ENCODE measurements at regions not wholly inside any gene's neighbourhood (a gene's known extent, or its start where the extent isn't known, plus 50 kb on each side); places are given as distances from the start of the nearest gene placed in this dataset.

DNA sequence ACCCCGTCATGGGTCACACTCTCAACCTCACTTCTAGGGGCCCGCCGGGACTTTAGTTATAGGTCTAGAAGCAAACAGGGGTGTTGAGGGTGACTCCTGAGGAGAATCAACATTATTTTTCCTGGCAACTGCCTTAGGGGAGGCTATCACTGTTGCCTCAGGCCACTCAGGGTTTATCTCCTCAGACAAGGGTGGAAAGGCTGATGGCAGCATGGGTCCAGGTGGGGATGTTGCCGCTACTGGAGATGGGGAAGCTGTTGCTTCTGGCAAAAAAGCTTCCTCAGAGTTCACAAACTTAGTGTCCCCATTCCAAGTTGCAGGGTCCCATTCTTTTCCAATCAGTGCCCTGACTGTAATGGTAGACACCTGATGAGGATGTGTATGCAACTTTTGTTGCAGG, 467.4 kb upstream of the RGS6 start:
- Histone ChIP-seq H3K4me2 (no peak overlapping the region), H3K27me3 (ENCODE audit: insufficient read depth, low read depth) (no peaks in the 10 kb centered on the region), H4K20me1 (ENCODE audit: insufficient read depth) (no peaks in the 10 kb centered on the region), H3K4me3 (IDR thresholded peaks at IDR 0.05; ENCODE audit: insufficient read depth, low read depth, low read length) (no peak overlapping the region), H3K36me3 (ENCODE audit: insufficient read depth) (no peaks in the 10 kb centered on the region), H3K9ac (no peak overlapping the region), H3K4me1 (ENCODE audit: low read depth, poor library complexity, severe bottlenecking) (no peaks in the 10 kb centered on the region), H3K79me2 (ENCODE audit: insufficient read depth, low read depth) (no peaks in the 10 kb centered on the region), H3K27ac (no peak overlapping the region), H2AFZ (ENCODE audit: low read depth) (no peak overlapping the region)
- TF ChIP-seq, protein P1, sequence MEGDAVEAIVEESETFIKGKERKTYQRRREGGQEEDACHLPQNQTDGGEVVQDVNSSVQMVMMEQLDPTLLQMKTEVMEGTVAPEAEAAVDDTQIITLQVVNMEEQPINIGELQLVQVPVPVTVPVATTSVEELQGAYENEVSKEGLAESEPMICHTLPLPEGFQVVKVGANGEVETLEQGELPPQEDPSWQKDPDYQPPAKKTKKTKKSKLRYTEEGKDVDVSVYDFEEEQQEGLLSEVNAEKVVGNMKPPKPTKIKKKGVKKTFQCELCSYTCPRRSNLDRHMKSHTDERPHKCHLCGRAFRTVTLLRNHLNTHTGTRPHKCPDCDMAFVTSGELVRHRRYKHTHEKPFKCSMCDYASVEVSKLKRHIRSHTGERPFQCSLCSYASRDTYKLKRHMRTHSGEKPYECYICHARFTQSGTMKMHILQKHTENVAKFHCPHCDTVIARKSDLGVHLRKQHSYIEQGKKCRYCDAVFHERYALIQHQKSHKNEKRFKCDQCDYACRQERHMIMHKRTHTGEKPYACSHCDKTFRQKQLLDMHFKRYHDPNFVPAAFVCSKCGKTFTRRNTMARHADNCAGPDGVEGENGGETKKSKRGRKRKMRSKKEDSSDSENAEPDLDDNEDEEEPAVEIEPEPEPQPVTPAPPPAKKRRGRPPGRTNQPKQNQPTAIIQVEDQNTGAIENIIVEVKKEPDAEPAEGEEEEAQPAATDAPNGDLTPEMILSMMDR (conservative IDR thresholded peaks at IDR 0.05; ENCODE audit: low read depth, low read length), result no peak

DNA sequence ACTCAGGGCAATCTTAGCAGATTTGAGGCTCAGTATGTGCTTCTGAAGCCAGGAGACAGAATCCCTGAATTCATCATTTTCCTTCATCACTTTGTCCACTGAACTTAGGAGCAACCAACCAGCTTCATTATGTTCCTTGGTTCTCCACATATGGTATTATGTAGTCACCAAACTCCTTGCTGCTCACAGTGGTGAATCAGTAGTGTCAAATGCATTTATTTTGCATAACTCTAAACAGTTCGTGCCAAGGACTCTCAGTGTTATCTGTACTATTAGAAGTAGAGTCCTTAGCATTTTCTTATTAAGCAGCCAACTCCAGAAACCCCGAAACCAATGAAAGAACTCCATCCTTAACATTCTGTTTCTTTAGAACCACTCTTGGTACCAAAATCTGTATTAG, 466.9 kb upstream of the RGS6 start:
- TF ChIP-seq, protein P1 (conservative IDR thresholded peaks at IDR 0.05; ENCODE audit: low read depth, low read length), result no peak
- no peaks in the 10 kb centered on the region for H3K79me2 ChIP-seq (ENCODE audit: insufficient read depth, low read depth)
- H3K4me3 ChIP-seq (IDR thresholded peaks at IDR 0.05; ENCODE audit: insufficient read depth, low read depth, low read length), result no peak overlapping the region
- no peaks in the 10 kb centered on the region for H3K27me3 ChIP-seq (ENCODE audit: insufficient read depth, low read depth)
- H4K20me1 ChIP-seq (ENCODE audit: insufficient read depth), result no peaks in the 10 kb centered on the region
- H3K36me3 ChIP-seq (ENCODE audit: insufficient read depth), result no peaks in the 10 kb centered on the region
- no peak overlapping the region for H3K4me2 ChIP-seq
- H3K27ac ChIP-seq, result no peak overlapping the region
- no peaks in the 10 kb centered on the region for H3K4me1 ChIP-seq (ENCODE audit: low read depth, poor library complexity, severe bottlenecking)
- no peak overlapping the region for H2AFZ ChIP-seq (ENCODE audit: low read depth)
- no peak overlapping the region for H3K9ac ChIP-seq

DNA sequence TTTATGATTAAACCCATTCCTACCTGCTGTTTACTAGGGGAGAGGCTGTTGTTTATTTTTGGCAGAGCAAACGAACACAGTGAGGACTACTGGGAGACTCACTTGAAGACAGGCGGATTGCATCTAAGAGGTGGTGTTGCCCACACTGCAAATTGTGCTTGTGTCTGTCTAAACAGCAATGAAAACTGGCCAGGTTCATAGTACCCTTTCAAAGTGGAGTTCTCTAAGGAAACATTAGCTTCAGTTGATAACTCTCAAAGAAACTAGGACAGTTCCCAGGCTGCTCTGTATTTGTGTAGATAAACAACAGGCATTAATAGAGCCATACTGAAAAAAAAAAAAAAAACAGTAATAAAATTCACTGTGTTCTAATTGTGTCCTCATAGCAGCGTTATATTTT, 466.0 kb upstream of the RGS6 start:
- H3K4me3 ChIP-seq (IDR thresholded peaks at IDR 0.05; ENCODE audit: insufficient read depth, low read depth, low read length), result no peak overlapping the region
- H3K4me2 ChIP-seq, result no peak overlapping the region
- no peaks in the 10 kb centered on the region for H3K36me3 ChIP-seq (ENCODE audit: insufficient read depth)
- H2AFZ ChIP-seq (ENCODE audit: low read depth), result no peak overlapping the region
- H4K20me1 ChIP-seq (ENCODE audit: insufficient read depth), result no peaks in the 10 kb centered on the region
- TF ChIP-seq, protein P1 (conservative IDR thresholded peaks at IDR 0.05; ENCODE audit: low read depth, low read length), result no peak
- H3K27me3 ChIP-seq (ENCODE audit: insufficient read depth, low read depth), result no peaks in the 10 kb centered on the region
- H3K79me2 ChIP-seq (ENCODE audit: insufficient read depth, low read depth), result no peaks in the 10 kb centered on the region
- H3K9ac ChIP-seq, result no peak overlapping the region
- H3K27ac ChIP-seq, result no peak overlapping the region
- H3K4me1 ChIP-seq (ENCODE audit: low read depth, poor library complexity, severe bottlenecking), result no peaks in the 10 kb centered on the region

DNA sequence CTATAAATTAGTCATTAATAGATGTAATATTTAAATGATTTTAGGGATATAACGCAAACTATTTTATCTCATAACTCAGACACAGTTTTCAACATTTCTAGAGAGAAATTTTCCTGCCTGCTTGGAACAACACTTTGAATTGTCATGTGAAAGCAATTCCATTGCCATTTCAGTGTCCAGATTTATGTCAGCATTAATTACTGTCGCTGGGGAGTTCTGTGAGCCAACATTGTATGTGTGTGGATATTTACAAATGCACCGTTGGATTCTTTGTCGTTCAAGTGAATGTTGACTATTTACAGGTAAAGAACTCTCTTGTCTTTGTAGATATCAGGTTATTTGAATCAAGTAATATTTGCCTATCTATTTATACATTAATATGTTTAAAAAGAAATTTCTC, 465.3 kb upstream of the RGS6 start:
- H3K27ac ChIP-seq, result no peak overlapping the region
- no peaks in the 10 kb centered on the region for H3K27me3 ChIP-seq (ENCODE audit: insufficient read depth, low read depth)
- H3K4me2 ChIP-seq, result no peak overlapping the region
- no peaks in the 10 kb centered on the region for H4K20me1 ChIP-seq (ENCODE audit: insufficient read depth)
- TF ChIP-seq, protein P1 (conservative IDR thresholded peaks at IDR 0.05; ENCODE audit: low read depth, low read length), result no peak
- H3K9ac ChIP-seq, result no peak overlapping the region
- no peaks in the 10 kb centered on the region for H3K4me1 ChIP-seq (ENCODE audit: low read depth, poor library complexity, severe bottlenecking)
- no peak overlapping the region for H2AFZ ChIP-seq (ENCODE audit: low read depth)
- H3K79me2 ChIP-seq (ENCODE audit: insufficient read depth, low read depth), result no peaks in the 10 kb centered on the region
- no peak overlapping the region for H3K4me3 ChIP-seq (IDR thresholded peaks at IDR 0.05; ENCODE audit: insufficient read depth, low read depth, low read length)
- no peaks in the 10 kb centered on the region for H3K36me3 ChIP-seq (ENCODE audit: insufficient read depth)
